ENCODE measurements at regions not wholly inside any gene's neighbourhood (a gene's known extent, or its start where the extent isn't known, plus 50 kb on each side); places are given as distances from the start of the nearest gene placed in this dataset.

GRCh38 chr13:22223411-22223810 lies 552.5 kb downstream of the FGF9 start:
- H3K4me1 ChIP-seq (replicated peaks in 1 of 4; ENCODE audit: control insufficient read depth in 3 of 4, insufficient read depth in 4 of 4, low read length in 3 of 4) = no peaks in the 10 kb centered on the region
- H3K14ac ChIP-seq (ENCODE audit: insufficient read length) = no peak overlapping the region
- POLR2A ChIA-PET (ENCODE audit: partially characterized antibody) = no interaction called here
- H3K18ac ChIP-seq (ENCODE audit: extremely low read depth, low read length) = no peak overlapping the region
- no peak overlapping the region for H2BK5ac ChIP-seq (ENCODE audit: low read depth, low read length)
- no peak overlapping the region for H3K27ac ChIP-seq (ENCODE audit: low read depth, low read length)
- H4K5ac ChIP-seq (ENCODE audit: insufficient read length, low read depth, low read length) = no peak overlapping the region
- H3K9me3 ChIP-seq (ENCODE audit: insufficient read depth in 2 of 2, low read depth in 1 of 2, low read length in 1 of 2) = no peaks in the 10 kb centered on the region
- H2AFZ ChIP-seq (ENCODE audit: low read length) = no peak overlapping the region
- no peak overlapping the region for H2BK15ac ChIP-seq (ENCODE audit: low read length)
- 87% methylated on average over 8 of the region's 8 CpGs; no CpG with 5 or more reads in 1 of the 2 experiments for WGBS, 2 experiments (ENCODE audit: extremely low coverage in 1 of 2, insufficient coverage in 1 of 2, insufficient read length in 1 of 2, insufficient replicate concordance in 2 of 2, low coverage in 1 of 2, low lambda C conversion rate in 2 of 2, missing lambda C conversion rate in 1 of 2)
- no peak overlapping the region for H3K9ac ChIP-seq (replicated peaks in 1 of 4; ENCODE audit: extremely low read depth in 1 of 4, low read depth in 3 of 4, low read length in 3 of 4)
- H3K4me3 ChIP-seq (ENCODE audit: extremely low read depth in 1 of 4, insufficient read depth in 2 of 4, low read depth in 3 of 4, low read length in 4 of 4) = no peak overlapping the region
- H2BK12ac ChIP-seq (ENCODE audit: low read depth, low read length) = no peak overlapping the region
- no peak overlapping the region for H3K4me2 ChIP-seq (ENCODE audit: insufficient read depth in 1 of 2, low read depth in 2 of 2, low read length in 2 of 2)
- H2BK20ac ChIP-seq (ENCODE audit: low read length) = no peak overlapping the region
- DNase-seq (ENCODE audit: low read depth in 1 of 2, low spot score in 2 of 2) = no peak
- no peak overlapping the region for H4K91ac ChIP-seq (replicated peaks; ENCODE audit: insufficient read length, low read length)
- TF ChIP-seq SIX5 (IDR thresholded peaks at IDR 0.05; ENCODE audit: low read depth, low read length) = no peak
- TF ChIP-seq CHD2 (IDR thresholded peaks at IDR 0.05; ENCODE audit: low read length) = no peak
- no peak for TF ChIP-seq ATF3 (IDR thresholded peaks at IDR 0.05; ENCODE audit: insufficient read depth, low read depth, low read length)
- no peak for TF ChIP-seq EZH2 (IDR thresholded peaks at IDR 0.05; ENCODE audit: low read depth, low read length, severe bottlenecking)
- no peak for TF ChIP-seq RFX5 (IDR thresholded peaks at IDR 0.05; ENCODE audit: borderline replicate concordance, low read depth, low read length)
- no peak for TF ChIP-seq CEBPB (IDR thresholded peaks at IDR 0.05; ENCODE audit: low read depth, low read length)
- TF ChIP-seq RXRA (IDR thresholded peaks at IDR 0.05; ENCODE audit: insufficient read depth, low read depth, low read length) = no peak
- no peak for TF ChIP-seq SP4 (IDR thresholded peaks at IDR 0.05; ENCODE audit: low read length)
- TF ChIP-seq GABPA (IDR thresholded peaks at IDR 0.05; ENCODE audit: borderline replicate concordance, insufficient read depth, low read length) = no peak
- no peak for TF ChIP-seq SP2 (IDR thresholded peaks at IDR 0.05; ENCODE audit: low read length)
- no peak for TF ChIP-seq POLR2A (IDR thresholded peaks at IDR 0.05; ENCODE audit: control extremely low read depth in 1 of 2, low read depth in 2 of 2, low read length in 2 of 2)
- TF ChIP-seq SAP30 (IDR thresholded peaks at IDR 0.05; ENCODE audit: insufficient read depth, insufficient replicate concordance, low read length) = no peak
- no peak for TF ChIP-seq POU5F1 (IDR thresholded peaks at IDR 0.05; ENCODE audit: low read depth, low read length)
- TF ChIP-seq BACH1 (IDR thresholded peaks at IDR 0.05; ENCODE audit: low read length) = no peak
- no peak overlapping the region for H4K8ac ChIP-seq (ENCODE audit: extremely low read depth, insufficient read depth, low read length)
- CTCF ChIA-PET (ENCODE audit: partially characterized antibody) = no interaction called here
- no peaks in the 10 kb centered on the region for H3K79me2 ChIP-seq (ENCODE audit: control insufficient read depth in 1 of 2, insufficient read depth in 2 of 2, low read length in 2 of 2)
- no peaks in the 10 kb centered on the region for H4K20me1 ChIP-seq (replicated peaks in 1 of 2; ENCODE audit: control insufficient read depth in 1 of 2, insufficient read depth in 2 of 2, low read length in 2 of 2)
- no peaks in the 10 kb centered on the region for H3K23me2 ChIP-seq (ENCODE audit: low read depth, low read length)
- H2AK5ac ChIP-seq (ENCODE audit: low read depth, low read length) = no peak overlapping the region
- H3K4ac ChIP-seq (replicated peaks; ENCODE audit: insufficient read length, low read depth, low read length) = no peak overlapping the region
- no peaks in the 10 kb centered on the region for H3K27me3 ChIP-seq (replicated peaks in 1 of 4; ENCODE audit: control insufficient read depth in 3 of 4, extremely low read depth in 1 of 4, insufficient read depth in 3 of 4, low read length in 3 of 4)
- no peak overlapping the region for H3K56ac ChIP-seq (replicated peaks; ENCODE audit: insufficient read length, low read depth, low read length)
- no peak for FAIRE-seq
- no peaks in the 10 kb centered on the region; the same call in 1 of the 2 replicates for H3K79me1 ChIP-seq (ENCODE audit: low read depth, low read length)
- H3K23ac ChIP-seq (ENCODE audit: insufficient read length) = no peak overlapping the region
- no peaks in the 10 kb centered on the region for H3K36me3 ChIP-seq (ENCODE audit: control insufficient read depth in 2 of 4, insufficient read depth in 4 of 4, low read length in 3 of 4)
- H2BK120ac ChIP-seq (replicated peaks; ENCODE audit: low read depth, low read length) = no peak overlapping the region
